ENCODE measurements at regions not wholly inside any gene's neighbourhood (a gene's known extent, or its start where the extent isn't known, plus 50 kb on each side); places are given as distances from the start of the nearest gene placed in this dataset.

- DNase-seq, result no peak
Observed at GRCh38 chr19:30172613-30173242, 199.5 kb upstream of the ZNF536 start.

- no peak for DNase-seq
Observed at GRCh38 chr19:30173593-30174356, 198.4 kb upstream of the ZNF536 start.

DNA sequence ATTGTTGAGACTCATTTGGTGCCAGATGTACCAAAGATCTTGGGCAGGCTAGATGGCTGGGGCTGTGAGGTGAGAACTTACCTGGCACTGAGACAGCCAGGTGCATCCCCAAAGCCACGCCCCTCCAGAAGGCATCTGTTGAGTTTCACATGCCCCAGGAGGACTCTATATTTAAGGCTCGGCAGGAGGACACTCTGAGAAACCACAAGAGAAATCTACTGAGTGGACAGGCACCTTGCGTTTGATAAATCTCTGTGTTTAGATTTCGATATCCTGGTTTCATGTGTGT, 197.9 kb upstream of the ZNF536 start:
- no peak for DNase-seq

- DNase-seq, result no peak
Observed at GRCh38 chr19:30174791-30175190, 197.4 kb upstream of the ZNF536 start.

DNA sequence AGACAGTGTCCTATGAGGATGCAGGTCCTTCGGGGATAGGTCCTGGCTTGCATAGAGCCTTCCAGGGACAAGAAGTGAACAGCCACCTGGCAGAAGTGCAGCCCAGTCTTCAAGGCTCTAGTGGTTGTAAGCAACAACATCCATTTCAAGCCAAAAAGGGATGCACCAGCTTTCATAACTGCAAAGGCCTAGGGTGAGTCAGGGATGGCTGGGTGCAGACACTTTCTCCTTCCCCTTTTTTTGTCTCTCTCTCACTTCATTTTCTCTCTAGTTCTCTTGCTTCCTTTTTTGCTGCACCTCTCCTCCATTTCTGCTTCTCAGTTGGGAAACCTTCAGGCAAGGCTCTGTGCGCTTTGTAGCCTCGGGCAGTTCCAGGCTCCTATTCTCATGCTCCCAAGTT, 196.2 kb upstream of the ZNF536 start:
- DNase-seq, result no peak

GRCh38 chr19:30178721-30179402, 193.3 kb upstream of the ZNF536 start:
- no peak for DNase-seq

DNA sequence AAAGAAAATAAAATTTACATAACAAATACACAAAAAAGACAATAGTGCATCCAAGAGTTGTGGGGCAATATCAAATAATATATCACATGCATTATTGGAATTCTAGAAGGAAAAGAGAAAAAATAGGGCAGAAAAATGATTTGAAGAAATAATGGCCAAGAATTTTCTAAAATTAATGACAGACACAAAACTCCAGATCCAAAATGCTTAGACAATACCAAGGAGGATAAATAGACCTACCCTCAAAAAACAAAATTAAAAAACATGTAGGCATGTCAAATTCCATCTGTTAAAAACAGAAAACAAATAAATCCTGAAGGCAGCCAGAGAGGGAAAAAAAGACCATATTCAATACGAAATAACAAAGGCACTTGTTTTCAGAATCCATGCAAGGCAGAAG, 191.5 kb upstream of the ZNF536 start:
- no peak for DNase-seq

DNA sequence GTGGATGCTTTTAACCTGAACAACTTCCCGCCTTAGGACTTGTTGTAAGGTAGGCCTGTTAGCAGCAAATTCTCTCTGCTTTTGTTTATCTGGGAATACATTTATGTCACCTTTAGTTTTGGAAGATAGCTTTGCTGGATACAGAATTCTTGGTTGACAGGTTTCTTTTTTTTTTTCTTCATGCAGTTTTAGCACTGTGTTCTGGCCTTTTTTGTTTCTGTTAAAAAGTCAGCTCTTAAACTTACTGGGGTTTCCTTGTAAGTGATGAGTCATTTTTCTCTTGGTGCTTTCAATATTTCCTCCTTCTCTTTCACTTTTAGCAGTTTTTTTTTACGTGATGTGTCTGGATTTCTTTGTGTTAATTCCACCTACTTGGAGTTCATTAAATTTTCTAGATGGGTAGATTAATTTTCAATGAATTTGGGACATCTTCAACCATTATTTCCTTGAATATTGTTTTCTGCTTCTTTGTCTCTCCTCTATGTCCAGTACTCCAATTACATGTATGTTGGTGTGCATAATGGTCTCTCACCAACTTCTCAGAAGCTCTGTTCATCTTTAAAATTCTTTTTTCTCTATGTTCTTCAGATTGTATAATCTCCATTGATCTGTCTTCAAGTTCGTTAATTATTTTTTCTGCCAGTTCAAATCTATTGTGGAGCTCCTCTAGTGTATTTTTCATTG, 188.2 kb upstream of the ZNF536 start:
- DNase-seq, result no peak

DNA sequence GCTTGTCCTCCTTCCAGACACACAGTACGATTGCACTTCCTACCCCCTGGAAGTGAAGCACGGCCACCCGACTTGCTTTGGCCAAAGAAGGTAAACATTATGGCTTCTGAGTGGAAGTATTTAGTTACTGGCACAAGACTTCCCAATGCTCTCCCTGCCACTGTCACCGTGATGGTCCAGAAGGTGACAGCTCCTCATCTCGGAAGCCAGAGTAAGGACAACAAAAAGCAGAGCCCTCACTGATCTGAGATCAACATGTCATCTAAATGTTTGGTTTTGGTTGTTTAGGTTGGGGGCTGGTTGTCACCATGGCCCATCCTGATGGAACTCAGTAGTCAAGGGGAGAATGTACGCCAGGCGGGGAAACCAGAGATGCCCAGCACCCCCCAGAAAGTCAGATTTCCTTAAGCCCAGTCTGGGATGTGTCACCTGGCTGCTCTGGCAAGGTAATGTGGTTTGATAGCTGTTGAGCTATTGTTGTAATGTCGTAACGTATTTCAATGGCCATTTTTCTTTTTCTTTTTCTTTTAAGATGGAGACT, 170.1 kb upstream of the ZNF536 start:
- no peak for DNase-seq

DNA sequence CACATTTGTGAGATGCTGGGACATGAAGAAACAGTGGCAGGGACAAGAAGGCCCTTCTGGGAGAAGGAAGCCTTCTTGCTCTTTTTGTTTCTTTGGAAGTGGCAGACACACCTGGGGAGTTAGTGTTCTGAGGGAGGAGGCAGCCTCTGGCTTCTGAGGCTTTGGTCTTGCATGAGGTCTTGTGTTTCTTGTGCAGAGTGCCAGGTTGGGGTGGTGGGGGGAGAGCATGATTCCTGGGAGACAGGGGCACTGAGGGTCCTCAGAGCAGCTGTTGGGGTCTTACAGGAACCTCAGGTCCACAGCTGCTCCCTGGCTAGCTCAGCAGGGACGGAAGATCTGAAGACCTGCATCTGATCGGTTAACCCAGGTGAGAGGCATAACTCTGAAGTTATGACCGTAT, 167.5 kb upstream of the ZNF536 start:
- no peak for DNase-seq

DNA sequence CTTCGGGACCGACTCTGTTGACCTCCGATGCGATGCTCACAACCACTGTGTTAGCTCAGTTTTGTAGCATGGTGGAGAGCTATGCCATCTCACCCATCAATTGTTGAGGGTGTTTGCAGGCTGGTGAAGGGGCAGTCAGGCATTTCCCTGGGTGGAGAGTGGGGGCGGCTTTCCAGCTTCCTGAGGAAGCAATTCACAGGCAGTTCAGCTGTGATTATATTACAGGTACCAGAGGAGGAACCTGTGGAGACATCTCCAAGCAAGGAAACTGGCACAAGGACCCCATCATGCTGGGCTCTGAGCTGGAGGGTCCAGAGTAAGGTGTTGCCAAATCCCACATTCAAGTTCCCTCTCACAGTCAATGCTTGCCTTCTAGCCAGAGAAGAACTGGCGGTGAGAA, 166.0 kb upstream of the ZNF536 start:
- DNase-seq, result no peak

- no peak for DNase-seq
Observed at GRCh38 chr19:30207357-30207756, 164.8 kb upstream of the ZNF536 start.

GRCh38 chr19:30208436-30209060, 163.6 kb upstream of the ZNF536 start:
- DNase-seq, result no peak

DNA sequence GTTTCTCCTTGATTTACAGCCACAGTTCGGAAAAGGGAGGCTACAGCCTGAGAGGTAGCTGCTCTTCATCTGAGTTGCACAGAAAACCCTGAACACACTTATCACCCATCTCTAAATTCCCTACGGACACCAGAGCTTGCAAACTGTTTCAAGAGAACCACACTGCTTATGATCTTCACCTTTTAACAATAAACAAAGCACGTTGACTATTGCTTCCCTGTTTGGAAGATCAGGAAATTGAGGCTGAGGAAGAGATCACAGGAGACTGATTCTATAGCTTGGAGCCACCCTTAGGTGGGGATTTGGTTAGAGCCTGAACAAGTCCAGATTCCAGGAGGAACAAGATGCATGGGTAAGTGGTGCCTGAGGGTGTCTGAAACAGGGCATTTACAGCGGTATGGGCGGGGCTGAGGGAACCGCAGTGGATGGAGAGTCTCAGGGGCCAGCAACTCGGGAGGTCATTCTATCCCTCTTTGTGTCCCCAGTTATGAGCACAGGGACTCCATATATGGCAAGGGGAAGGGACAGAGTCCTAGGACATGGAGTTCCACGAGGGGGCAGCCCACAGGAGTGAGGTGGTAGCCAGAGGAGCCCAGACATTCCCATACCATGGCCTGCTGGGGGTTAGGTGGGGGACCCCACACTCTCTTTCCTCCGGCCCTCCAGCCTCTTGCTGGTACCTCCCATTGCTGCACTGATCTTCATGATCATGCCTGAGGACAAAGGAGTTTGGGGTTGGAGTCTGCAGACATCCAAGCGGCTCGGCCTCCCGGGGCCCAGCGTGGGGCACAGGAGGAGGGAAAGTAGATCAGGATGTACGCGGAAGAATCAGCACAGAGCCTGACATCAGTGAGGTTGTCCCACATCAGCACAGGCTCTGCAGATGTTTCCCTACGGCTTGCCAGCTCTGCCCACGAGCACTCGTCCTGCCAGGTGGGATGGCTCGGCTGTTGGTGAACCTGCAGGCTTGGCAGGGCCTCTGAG, 162.3 kb upstream of the ZNF536 start:
- DNase-seq, result no peak

DNA sequence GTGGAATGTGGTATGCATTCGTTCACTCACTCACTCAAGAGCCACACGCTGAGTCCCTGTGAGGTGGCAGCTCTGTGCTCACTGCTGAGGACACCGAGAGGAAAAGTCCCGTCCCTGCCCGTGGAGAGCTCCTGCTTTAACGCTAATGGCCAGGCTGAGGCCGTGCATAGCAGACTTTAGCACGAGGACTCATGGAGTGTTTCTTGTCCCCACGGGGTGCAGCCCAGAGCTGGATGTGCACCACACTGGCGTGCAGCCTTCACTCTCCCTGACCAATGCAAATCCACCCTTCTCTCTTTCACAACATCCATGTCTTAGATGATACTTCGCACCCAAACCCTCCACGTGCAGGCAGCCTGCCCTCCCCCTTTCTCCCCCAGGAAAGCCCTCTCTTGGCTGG, 159.6 kb upstream of the ZNF536 start:
- no peak for DNase-seq

DNA sequence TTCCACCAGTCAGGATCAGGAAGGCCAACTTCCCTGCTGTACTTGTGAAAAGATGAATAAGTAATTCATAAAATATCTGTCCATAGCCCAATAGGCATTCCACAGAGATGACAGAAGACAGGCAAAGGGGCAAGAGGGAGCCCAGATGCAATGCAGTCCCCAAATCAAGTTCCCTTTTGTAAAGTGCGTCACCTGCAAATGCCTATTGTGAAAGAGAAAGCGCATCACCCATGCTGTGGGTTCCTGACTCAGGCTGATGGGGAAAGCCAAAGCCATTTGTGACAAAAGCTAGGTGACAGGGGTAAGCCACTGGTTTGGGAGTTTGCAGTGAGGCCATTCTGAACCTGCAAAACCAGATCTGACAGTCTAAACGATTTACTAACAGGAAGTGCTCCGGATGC, 157.5 kb upstream of the ZNF536 start:
- no peak for DNase-seq

DNA sequence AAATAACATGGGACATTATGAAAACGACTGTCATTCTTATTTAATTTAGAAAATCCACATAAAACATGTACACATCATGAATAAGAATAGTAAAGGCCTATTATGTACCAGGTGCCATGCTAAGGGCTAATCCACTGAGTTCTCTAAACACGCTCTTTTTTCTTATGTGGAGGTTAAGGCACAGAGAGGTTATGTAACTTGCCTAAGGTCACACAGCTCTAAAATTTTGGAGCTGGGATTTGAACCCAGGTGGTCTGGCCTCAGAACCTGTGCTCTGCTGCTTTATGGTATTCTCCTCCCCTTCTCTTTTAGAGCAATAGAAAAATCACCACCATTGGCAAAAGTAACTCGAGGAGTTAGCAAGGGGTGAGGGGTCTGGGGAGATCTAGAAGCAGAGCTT, 156.9 kb upstream of the ZNF536 start:
- DNase-seq, result no peak

DNA sequence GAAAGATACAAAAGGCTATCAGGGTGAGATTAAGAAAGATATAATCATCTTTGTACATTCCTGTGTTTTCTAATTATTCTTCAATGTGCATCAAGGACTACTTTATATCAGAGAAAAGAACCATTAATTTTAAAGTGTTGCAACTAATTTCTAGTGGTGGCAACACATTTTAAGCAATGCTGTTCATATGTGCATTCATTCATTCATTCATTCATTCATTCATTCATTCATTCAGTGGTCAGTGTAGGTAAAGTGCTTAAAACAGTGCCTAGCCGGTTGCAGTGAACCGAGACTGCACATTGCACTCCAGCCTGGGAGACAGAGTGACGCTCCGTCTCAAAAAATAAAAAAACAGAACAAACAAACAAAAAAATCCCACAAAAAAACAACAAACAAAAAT, 155.7 kb upstream of the ZNF536 start:
- DNase-seq, result no peak

DNA sequence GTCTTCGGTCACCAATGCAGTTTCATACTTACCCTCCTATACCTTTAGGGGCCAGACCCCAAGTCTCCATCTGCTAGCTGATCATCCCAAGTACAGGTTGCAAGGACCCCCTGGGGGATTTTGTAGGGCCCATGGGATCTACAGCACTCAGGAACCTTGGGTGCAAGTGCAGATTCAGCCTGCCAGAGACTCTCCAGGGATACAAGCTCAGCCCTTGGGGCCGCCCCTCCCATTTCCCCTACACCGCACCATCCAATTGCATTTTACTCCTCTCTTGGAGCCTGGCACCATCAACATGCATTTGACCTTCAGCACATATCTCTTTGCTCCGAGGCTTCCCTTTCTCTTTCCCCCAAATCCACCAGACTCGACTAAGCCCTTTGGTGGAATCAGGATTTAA, 154.7 kb upstream of the ZNF536 start:
- DNase-seq, result no peak

GRCh38 chr19:30219702-30220101, 152.5 kb upstream of the ZNF536 start:
- DNase-seq, result no peak

DNA sequence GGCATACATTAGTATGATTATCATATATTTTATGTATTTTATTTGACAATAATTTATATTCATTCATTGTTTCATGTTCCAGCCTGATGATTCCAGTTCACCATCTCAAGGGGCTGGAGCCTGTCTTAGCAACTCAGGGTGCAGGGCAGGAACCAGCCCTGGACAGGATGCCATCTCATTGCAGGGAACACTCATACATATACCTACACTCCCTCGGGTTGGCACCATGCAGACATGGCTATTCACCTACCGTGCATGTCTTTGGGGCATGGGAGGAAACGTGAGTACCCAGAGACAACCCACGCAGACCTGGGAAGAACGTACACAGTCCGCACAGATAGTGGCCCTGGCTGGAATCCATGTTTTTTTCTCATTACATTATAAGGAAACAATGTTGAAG, 151.0 kb upstream of the ZNF536 start:
- no peak for DNase-seq

- DNase-seq, result no peak
Observed at GRCh38 chr19:30222428-30222873, 149.7 kb upstream of the ZNF536 start.

Measured in activated CD8-positive, alpha-beta memory T cell treated with anti-CD3 and anti-CD28 coated beads for 24 hours (primary cell).